Motor neuron (in vitro differentiated cells): ENCODE measurements at regions not wholly inside any gene's neighbourhood (a gene's known extent, or its start where the extent isn't known, plus 50 kb on each side); places are given as distances from the start of the nearest gene placed in this dataset.

Source experiments
- ATAC-seq, 8 experiments: fragments of 200-7000 bp; cut with Tn5 transposase; replicated peaks in 6 of 8; 2 replicates each; pipeline ENCODE4 v1.8.0; 2021; ENCODE audit warnings: mild to moderate bottlenecking in 8 of 8, moderate library complexity in 8 of 8
- H3K27ac ChIP-seq, 2 donors: fragments of 250-450 bp; sonication (Bioruptor Pico); 2 replicates each; pipeline ENCODE4 v1.9.0; 2021; ENCODE audit warnings: antibody characterized with exemption in 2 of 2, mild to moderate bottlenecking in 2 of 2, moderate library complexity in 1 of 2
- H3K4me1 ChIP-seq, 2 donors: fragments of 250-450 bp; sonication (Bioruptor Pico); replicated peaks in 1 of 2; 2 replicates each; pipeline ENCODE4 v1.6.1; 2021; ENCODE audit warnings: antibody characterized with exemption in 2 of 2, mild to moderate bottlenecking in 2 of 2, moderate library complexity in 1 of 2
- H3K4me3 ChIP-seq, 5 donors: fragments of 250-450 bp; sonication (Bioruptor Pico); 2 replicates each; pipeline ENCODE4 v1.9.0; 2021; ENCODE audit warnings: antibody characterized with exemption in 5 of 5, mild to moderate bottlenecking in 5 of 5, moderate library complexity in 4 of 5
- WGBS, 10 experiments: fragments of 450-650 bp; shearing (Covaris generic); methylation state at CpG; one replicate each; pipeline ENCODE4 v1.0.0; 2022; 5-methylcytosine and 5-hydroxymethylcytosine counted together
- in situ Hi-C, 9 experiments: fragments of 400-800 bp; cut with MboI; loops; one replicate each; pipeline ENCODE4 v1.15.0; 2021; ENCODE audit warnings: low sequenced_read_pairs in 9 of 9, low pct_unique_long_range_greater_than_20kb in 2 of 9; ENCODE audit not compliant: unreplicated experiment in 9 of 9

DNA sequence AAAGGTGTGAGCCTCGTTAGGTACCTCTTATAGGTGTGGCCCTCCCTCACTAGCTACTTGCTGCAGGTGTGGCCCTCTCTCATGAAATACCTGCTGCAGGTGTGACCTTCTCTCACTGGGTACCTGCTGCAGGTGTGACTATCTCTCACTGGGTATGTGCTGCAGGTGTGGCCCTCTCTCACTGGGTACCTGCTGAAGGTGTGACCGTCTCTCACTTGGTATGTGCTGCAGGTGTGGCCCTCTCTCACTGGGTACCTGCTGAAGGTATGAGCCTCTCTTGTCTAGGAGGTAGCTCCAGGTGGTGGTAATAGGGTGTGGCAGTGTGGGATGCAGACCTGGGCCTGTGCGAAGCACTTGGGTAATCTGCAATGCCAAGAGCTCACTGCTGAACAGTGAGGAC lies 170.7 kb upstream of the PLPP4 start:
- Histone ChIP-seq H3K4me3 (no peak overlapping the region), H3K27ac (no peak overlapping the region), H3K4me1 (peaks cover 20 to 27% of the 10 kb centered on the region in 2 donors)
- in situ Hi-C loops = no loop called here
- no peak for ATAC-seq
- 20 to 57% methylated on average over 1 of the region's 3 CpGs; no CpG with 5 or more reads in 8 of the 10 experiments for WGBS, 10 experiments

DNA sequence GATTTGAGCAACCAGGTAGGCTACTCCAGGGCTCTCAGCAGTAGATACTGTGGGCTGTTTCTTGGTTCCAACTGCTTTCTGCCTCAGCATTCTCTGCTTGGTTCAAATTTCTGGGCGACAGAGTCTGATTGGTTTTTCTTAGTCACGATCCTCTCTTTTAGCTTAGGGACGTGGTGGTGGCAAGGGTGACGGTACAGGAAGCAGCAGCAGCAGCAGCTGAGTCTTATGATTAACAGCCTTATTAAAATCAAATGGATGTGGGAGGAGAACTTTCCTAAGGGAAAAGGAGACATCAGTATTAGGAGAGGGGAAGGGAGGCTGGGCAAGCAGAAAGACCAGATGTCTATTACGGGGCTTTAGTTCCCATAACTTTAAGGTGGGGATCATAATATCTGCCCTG lies 156.5 kb upstream of the PLPP4 start:
- H3K4me3 ChIP-seq = no peak overlapping the region
- no peaks in the 10 kb centered on the region for H3K4me1 ChIP-seq
- in situ Hi-C loops = no loop called here
- no peak overlapping the region for H3K27ac ChIP-seq
- peak in 5 of 8 experiments; percentile 69 to 87 (median 75) for ATAC-seq
- WGBS, 10 experiments = 0 to 72% (median 51%) methylated on average over 1 to 5 of the region's 5 CpGs; no CpG with 5 or more reads in 2 of the 10 experiments

DNA sequence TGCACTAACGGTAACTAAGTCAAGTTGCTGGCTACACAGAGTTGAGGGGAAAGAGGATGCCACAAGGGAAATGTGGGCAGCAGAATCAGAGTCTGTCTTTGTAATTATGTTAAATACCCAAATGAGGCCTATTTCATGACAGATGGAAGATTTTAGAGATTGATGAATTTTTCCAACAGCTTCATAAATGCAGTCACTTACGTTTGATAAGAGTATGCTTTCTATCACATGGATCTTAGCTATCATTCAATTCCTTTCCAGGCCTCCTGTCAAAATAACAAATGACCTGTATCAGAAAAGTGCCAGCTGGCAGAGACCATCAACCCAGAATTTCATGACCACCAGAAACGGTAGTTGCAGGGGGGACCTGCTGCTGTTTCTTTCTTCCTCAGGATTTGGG lies 148.4 kb upstream of the PLPP4 start:
- ATAC-seq = no peak
- H3K27ac ChIP-seq = no peak overlapping the region
- H3K4me1 ChIP-seq = no peaks in the 10 kb centered on the region
- in situ Hi-C loops = no loop called here
- no peak overlapping the region for H3K4me3 ChIP-seq
- WGBS, 10 experiments = 0 to 100% (median 63%) methylated on average over 1 to 3 of the region's 3 CpGs; no CpG with 5 or more reads in 1 of the 10 experiments

DNA sequence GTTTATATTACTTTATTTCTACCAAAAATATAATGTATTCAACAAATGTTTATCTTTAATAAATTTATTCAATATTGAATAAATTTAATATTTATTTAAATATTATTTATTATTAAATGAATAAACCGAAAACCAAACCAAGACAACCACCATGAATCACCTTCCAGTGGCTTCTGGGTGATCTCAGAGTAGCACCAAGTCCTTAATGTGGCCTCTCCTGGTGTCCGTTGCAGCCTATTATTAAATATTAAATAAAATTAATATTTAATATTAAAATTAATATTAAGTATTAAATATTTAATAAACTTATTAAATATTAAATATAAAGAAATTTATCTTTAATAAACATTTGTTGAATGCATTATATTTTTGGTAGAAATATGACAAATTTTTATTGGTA lies 143.3 kb upstream of the PLPP4 start:
- WGBS, 10 experiments = 11 to 96% (median 75%) methylated on average over 1 to 2 of the region's 2 CpGs; no CpG with 5 or more reads in 1 of the 10 experiments
- H3K27ac ChIP-seq = no peak overlapping the region
- H3K4me3 ChIP-seq = no peak overlapping the region
- no peak for ATAC-seq
- in situ Hi-C loops = no loop called here
- H3K4me1 ChIP-seq = peaks cover 5% of the 10 kb centered on the region in 2 donors

DNA sequence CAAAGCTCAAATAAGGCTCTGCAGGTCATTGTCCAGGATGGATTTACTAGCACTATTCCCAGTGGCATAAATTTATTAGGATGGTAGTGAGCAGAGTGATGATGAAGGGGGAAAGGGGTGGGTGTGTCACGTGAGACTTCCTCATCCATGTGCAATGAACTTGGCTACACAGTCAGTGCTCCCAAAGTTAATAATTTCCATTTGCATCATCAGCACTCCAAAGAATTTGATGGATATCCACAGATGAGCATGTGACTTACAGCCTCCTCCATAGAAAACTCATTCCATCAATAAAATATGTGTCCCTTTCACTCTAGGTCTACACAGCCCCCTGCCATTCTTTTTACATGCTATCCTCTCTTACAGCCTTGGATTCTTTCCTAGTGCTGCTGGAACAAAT lies 142.6 kb upstream of the PLPP4 start:
- no peak overlapping the region for H3K4me3 ChIP-seq
- WGBS, 10 experiments = 0 to 89% (median 67%) methylated on average over 1 of the region's 1 CpG; no CpG with 5 or more reads in 5 of the 10 experiments
- H3K27ac ChIP-seq = no peak overlapping the region
- peak in 4 of 8 experiments; percentile 63 to 95 (median 90) for ATAC-seq
- in situ Hi-C loops = no loop called here
- H3K4me1 ChIP-seq = peaks cover 5 to 6% of the 10 kb centered on the region in 2 donors

DNA sequence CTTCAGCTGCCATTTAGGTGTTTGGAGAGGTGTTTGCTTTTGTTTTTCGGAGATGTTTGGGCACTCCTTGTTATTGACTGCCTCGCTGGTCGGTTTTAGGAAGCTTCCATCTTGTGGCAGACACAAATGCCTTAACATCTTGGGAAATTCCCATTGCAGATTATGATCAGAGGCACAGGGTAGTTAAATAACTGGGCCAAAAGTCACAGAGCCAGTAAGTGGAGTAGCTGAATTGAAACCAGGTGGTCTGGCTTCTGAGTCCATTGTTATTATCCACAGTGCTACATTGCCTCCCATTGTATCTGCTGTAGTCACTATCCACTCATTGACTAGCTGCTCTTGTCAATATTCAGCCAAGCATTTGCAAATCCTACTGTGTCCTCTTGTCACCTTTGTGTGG lies 138.2 kb upstream of the PLPP4 start:
- ATAC-seq = no peak
- 20 to 100% (median 84%) methylated on average over 1 to 3 of the region's 3 CpGs; no CpG with 5 or more reads in 4 of the 10 experiments for WGBS, 10 experiments
- Histone ChIP-seq H3K27ac (no peak overlapping the region), H3K4me3 (no peak overlapping the region), H3K4me1 (peaks cover 5 to 6% of the 10 kb centered on the region in 2 donors)
- in situ Hi-C loops = no loop called here

DNA sequence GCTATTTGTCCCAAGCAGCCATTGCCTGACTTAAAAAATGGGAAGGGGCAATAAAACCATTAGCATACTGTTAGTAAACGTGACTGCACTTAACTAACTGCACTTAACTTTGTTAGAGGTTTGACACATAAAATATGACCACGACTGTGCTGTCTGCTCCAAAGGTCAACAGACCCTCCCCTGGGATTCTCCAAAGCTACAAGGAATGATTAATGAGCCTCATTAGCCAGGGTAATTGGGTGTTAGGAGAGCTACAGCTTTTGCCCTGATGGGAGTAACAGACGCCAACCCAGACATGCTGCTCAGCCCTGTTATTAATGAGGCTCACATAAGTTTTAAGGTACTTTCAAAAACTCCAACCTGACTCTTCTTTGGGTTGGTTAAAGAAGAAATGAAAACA lies 129.4 kb upstream of the PLPP4 start:
- Histone ChIP-seq H3K4me3 (no peak overlapping the region), H3K4me1 (peaks cover 3 to 14% of the 10 kb centered on the region in 2 donors), H3K27ac (no peak overlapping the region)
- in situ Hi-C loops = loop anchor here in 3 of 9 experiments (25.0 kb wide), 1 partner anchor 390 kb away; no protein-coding TSS in a partner anchor
- peak in 5 of 8 experiments; percentile 74 to 98 (median 96) for ATAC-seq
- WGBS, 10 experiments = 0 to 20% (median 10%) methylated on average over 1 to 3 of the region's 3 CpGs; no CpG with 5 or more reads in 1 of the 10 experiments

DNA sequence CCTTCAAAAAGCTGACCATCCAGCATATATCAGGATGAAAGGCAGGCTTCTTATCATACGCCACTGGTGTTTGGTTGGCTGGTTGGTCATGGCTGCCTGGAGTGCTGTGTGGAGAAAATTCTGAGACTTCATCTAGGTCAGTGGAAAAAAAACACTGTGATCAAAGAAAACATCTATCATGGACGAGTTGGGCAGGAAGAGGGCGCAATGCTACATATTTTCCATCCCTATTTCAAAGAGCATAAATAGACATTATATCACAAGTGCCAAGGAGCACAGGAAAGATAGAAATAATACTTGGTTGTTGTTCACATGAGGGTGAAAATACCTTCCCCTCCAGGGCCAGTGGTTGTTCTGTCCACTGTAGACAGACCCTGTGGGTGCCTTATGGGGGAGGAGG lies 128.4 kb upstream of the PLPP4 start:
- peaks cover 3 to 14% of the 10 kb centered on the region in 2 donors for H3K4me1 ChIP-seq
- H3K4me3 ChIP-seq = no peak overlapping the region
- 33 to 100% (median 90%) methylated on average over 1 to 3 of the region's 3 CpGs; no CpG with 5 or more reads in 1 of the 10 experiments for WGBS, 10 experiments
- no peak overlapping the region for H3K27ac ChIP-seq
- ATAC-seq = no peak
- in situ Hi-C loops = loop anchor here in 3 of 9 experiments (25.0 kb wide), 1 partner anchor 391 kb away; no protein-coding TSS in a partner anchor

DNA sequence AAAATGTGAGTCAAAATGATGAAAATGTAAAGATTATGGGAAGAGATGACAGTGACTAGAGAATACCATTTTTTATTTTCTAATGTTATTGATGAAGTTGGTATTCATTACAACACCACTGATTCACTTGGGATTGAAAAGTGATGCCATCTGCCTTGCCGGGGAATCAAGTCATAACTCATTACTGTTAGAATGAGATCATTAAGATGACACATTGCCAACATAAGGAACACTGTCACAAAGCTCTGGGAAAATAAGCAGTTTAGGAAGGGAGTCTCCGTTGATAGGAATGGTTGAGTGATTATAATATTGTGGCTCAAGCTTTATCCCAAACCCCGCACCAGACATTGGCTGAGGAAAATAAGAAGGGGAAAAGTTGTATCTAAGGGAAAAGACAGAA lies 121.5 kb upstream of the PLPP4 start:
- Histone ChIP-seq H3K27ac (no peak overlapping the region), H3K4me1 (peaks cover 0 to 4% of the 10 kb centered on the region in 2 donors), H3K4me3 (no peak overlapping the region)
- peak in 4 of 8 experiments; percentile 51 to 91 (median 76) for ATAC-seq
- WGBS, 10 experiments = 17 to 83% (median 60%) methylated on average over 1 to 3 of the region's 3 CpGs
- in situ Hi-C loops = loop anchor here in 3 of 9 experiments (25.0 kb wide), 1 partner anchor 398 kb away; no protein-coding TSS in a partner anchor

DNA sequence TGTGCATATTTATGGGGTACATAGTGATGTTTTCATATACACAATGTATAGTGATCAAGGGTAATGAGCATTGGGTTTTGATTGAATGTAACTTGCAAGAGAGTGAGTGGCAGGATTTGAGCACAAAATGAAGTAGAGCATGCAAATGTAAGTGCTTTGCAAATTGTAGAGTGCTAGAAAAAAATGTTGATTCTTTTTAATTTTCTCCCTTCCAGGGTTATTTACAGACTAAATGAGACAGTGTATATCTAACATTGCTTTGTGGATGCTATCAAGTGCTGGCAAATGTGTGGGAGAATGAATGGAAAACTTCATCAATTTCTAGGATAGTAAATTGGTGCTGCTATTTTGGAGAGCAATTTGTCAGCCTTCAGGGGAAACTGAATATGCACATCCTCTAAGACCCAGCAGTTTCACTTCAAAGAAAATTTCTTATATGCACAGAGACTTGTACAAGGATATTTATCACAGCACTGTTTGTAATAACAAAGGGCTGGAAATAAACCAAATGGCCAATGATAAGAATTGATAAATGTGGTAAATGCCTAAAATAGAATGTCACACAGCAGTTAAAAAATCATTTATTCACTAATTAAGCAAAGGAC lies 120.6 kb upstream of the PLPP4 start:
- in situ Hi-C loops = loop anchor here in 3 of 9 experiments (25.0 kb wide), 1 partner anchor 399 kb away; no protein-coding TSS in a partner anchor
- peaks cover 1 to 4% of the 10 kb centered on the region in 2 donors for H3K4me1 ChIP-seq
- ATAC-seq = peak in 3 of 8 experiments; percentile 87 to 94 (median 92)
- H3K4me3 ChIP-seq = no peak overlapping the region
- H3K27ac ChIP-seq = no peak overlapping the region

DNA sequence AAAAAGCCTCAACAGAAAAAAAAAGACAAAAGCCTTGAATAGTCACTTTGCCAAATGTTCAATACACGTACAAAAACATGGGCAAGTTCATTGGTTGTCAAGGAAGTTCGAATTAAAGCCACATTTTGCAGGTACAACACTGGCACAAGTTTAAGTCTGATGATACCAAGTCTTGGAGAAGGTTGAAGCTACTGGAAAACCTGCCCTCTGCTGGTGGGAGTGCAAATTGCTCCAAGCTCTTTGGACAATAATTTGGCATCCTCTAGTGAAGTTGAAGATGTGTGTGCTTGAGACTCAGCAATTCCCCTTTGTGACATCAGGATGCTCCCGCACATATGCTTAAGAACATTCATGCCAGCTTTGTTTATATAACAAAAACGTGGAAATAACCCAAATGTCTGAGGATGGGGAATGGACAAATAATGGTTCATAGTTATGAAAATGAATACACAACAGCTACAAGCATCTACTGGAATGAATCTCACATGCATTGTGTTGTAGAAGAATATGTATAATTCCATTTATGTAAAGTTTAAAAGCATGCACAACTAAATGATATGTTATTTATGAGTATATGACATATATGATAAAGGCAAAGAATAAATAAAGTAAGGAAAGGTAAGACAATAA lies 120.0 kb upstream of the PLPP4 start:
- Histone ChIP-seq H3K27ac (no peak overlapping the region), H3K4me3 (no peak overlapping the region), H3K4me1 (peaks cover 4 to 7% of the 10 kb centered on the region in 2 donors)
- in situ Hi-C loops = loop anchor here in 3 of 9 experiments (25.0 kb wide), 1 partner anchor 400 kb away; no protein-coding TSS in a partner anchor
- peak in 3 of 8 experiments; percentile 63 to 72 (median 66) for ATAC-seq
- 0 to 20% (median 7%) methylated on average over 1 to 4 of the region's 4 CpGs for WGBS, 10 experiments

DNA sequence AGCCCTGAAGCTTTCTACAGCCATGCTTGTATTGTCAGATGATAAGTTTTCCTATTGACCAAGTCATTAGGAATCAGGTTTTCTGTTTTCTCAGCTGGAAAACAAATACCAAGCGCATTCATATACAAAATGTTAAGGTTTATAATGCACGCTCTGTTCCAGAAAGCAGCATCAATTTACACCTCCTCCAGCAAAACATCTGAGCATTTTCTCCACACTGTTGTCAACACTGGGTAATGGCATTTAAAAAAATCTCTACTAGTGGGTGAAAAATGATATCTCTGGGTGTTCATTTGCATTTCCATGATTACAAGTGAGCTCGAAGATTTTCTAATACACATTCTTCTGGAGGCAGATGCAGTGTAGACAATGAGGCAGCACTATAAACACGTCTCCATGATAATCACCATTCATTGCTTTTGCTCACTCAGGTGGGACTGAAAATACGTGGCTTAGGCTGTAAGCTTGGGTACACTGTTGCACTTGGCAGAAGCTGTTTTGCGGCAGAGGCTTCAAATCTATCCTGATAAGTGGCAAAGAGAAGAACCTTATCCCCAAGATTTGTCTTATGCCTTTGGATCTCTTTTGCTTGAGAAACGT lies 114.8 kb upstream of the PLPP4 start:
- Histone ChIP-seq H3K4me1 (peaks cover 8 to 23% of the 10 kb centered on the region in 2 donors), H3K27ac (peak overlapping the region in 1 of 2 donors; percentile 17), H3K4me3 (no peak overlapping the region)
- in situ Hi-C loops = loop anchor here in 3 of 9 experiments (25.0 kb wide), 1 partner anchor 405 kb away; no protein-coding TSS in a partner anchor
- ATAC-seq = peak in 5 of 8 experiments; percentile 42 to 95 (median 57)
- 6 to 85% (median 40%) methylated on average over 2 to 5 of the region's 7 CpGs; no CpG with 5 or more reads in 1 of the 10 experiments for WGBS, 10 experiments

DNA sequence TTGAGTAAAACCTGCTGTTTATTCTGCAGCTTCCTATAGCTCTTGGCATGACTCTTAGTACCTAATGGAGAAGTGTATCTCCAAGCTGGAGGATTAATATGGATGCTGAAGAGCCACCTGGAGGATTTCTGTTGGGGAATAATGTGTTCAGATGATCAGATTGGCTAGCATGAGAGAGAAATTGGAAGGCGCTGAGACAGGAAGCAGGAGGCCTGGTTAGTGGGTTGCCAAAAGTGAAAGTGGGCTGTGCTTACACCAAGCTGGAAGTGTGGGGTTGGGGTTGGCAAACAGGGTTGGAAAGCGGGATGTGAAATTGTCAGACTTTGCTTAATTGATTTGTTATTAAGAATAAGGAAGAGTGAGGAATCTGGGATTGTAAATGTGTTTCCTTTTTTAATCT lies 111.8 kb upstream of the PLPP4 start:
- in situ Hi-C loops = loop anchor here in 3 of 9 experiments (25.0 kb wide), 1 partner anchor 408 kb away; no protein-coding TSS in a partner anchor
- no peak overlapping the region for H3K4me3 ChIP-seq
- H3K4me1 ChIP-seq = peaks cover 8 to 23% of the 10 kb centered on the region in 2 donors
- no peak for ATAC-seq
- no peak overlapping the region for H3K27ac ChIP-seq
- WGBS, 10 experiments = 83 to 100% (median 88%) methylated on average over 1 to 2 of the region's 2 CpGs; no CpG with 5 or more reads in 4 of the 10 experiments
